Neural progenitor cell (in vitro differentiated cells): ENCODE measurements at regions not wholly inside any gene's neighbourhood (a gene's known extent, or its start where the extent isn't known, plus 50 kb on each side); places are given as distances from the start of the nearest gene placed in this dataset.

Experiments used
- EZH2 ChIP-seq: fragments of 200-600 bp; sonication (generic); IDR thresholded peaks from 2 replicates; pipeline ENCODE4 v1.6.1; 2017; ENCODE audit warnings: antibody characterized with exemption, mild to moderate bottlenecking, moderate library complexity
- EZH2phosphoT487 ChIP-seq: fragments of 200-600 bp; sonication (generic); IDR thresholded peaks from 2 replicates; pipeline ENCODE4 v1.6.1; 2017; ENCODE audit warnings: antibody characterized with exemption
- TF ChIP-seq, protein P1 (sequence below): fragments of 200-600 bp; sonication (generic); IDR thresholded peaks from 2 replicates; pipeline ENCODE4 v1.5.1; 2017; ENCODE audit warnings: antibody characterized with exemption, mild to moderate bottlenecking

DNA sequence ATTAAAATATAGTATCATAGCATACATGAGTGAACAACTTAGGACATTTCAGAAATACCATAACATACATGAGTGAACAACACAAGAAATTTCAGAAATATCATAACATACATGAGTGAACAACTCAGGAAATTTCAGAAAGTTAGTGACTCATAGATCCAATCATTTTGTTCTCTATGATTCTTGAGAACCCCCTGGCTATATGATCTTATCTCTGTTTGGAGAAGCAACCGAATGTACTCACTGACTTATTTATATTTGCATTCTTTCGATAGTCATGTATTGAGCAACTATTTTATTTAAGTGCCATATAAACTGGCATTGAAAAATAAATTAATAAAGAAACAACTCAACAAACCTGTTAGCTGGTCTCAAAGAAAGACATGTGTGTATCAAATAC, 251.1 kb downstream of the EFNB2 start:
- TF ChIP-seq, protein P1, sequence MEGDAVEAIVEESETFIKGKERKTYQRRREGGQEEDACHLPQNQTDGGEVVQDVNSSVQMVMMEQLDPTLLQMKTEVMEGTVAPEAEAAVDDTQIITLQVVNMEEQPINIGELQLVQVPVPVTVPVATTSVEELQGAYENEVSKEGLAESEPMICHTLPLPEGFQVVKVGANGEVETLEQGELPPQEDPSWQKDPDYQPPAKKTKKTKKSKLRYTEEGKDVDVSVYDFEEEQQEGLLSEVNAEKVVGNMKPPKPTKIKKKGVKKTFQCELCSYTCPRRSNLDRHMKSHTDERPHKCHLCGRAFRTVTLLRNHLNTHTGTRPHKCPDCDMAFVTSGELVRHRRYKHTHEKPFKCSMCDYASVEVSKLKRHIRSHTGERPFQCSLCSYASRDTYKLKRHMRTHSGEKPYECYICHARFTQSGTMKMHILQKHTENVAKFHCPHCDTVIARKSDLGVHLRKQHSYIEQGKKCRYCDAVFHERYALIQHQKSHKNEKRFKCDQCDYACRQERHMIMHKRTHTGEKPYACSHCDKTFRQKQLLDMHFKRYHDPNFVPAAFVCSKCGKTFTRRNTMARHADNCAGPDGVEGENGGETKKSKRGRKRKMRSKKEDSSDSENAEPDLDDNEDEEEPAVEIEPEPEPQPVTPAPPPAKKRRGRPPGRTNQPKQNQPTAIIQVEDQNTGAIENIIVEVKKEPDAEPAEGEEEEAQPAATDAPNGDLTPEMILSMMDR: no peak
- TF ChIP-seq EZH2phosphoT487: no peak
- no peak for TF ChIP-seq EZH2
